H9 (cell line): ENCODE measurements at regions not wholly inside any gene's neighbourhood (a gene's known extent, or its start where the extent isn't known, plus 50 kb on each side); places are given as distances from the start of the nearest gene placed in this dataset.

Source experiments
- DNase-seq: peaks from one replicate; pipeline ENCODE4 v3.0.0-alpha.2; 2017
- H2AFZ ChIP-seq: one replicate; pipeline ENCODE4 v1.6.1; 2013; ENCODE audit warnings: mild to moderate bottlenecking, low read length, control low read depth, moderate library complexity
- H2AK5ac ChIP-seq: 2 replicates; pipeline ENCODE4 v1.6.1; 2013; ENCODE audit warnings: low read length, control low read depth, mixed read lengths; ENCODE audit not compliant: insufficient read length
- H2BK120ac ChIP-seq: one replicate; pipeline ENCODE4 v1.6.1; 2013; ENCODE audit warnings: low read depth, mild to moderate bottlenecking, low read length, control low read depth, inconsistent platforms; ENCODE audit not compliant: poor library complexity, severe bottlenecking
- H2BK12ac ChIP-seq: 2 replicates; pipeline ENCODE4 v1.6.1; 2013; ENCODE audit warnings: low read length, control low read depth, mixed read lengths, low read depth; ENCODE audit not compliant: insufficient read length
- H2BK15ac ChIP-seq: 2 replicates; pipeline ENCODE4 v1.6.1; 2013; ENCODE audit warnings: low read depth, low read length, control low read depth
- H2BK20ac ChIP-seq: one replicate; pipeline ENCODE4 v1.6.1; 2013; ENCODE audit warnings: low read depth, mild to moderate bottlenecking, low read length, control low read depth, inconsistent platforms; ENCODE audit not compliant: poor library complexity, severe bottlenecking
- H2BK5ac ChIP-seq: 2 replicates; pipeline ENCODE4 v1.6.1; 2013; ENCODE audit warnings: low read length, control low read depth, mixed read lengths; ENCODE audit not compliant: insufficient read length
- H3K14ac ChIP-seq: 2 replicates; pipeline ENCODE4 v1.6.1; 2013; ENCODE audit warnings: low read length, control low read depth; ENCODE audit not compliant: insufficient read depth
- H3K18ac ChIP-seq: 2 replicates; pipeline ENCODE4 v1.6.1; 2013; ENCODE audit warnings: low read depth, mild to moderate bottlenecking, mixed read lengths, low read length, control low read depth; ENCODE audit not compliant: insufficient read length
- H3K23ac ChIP-seq: 2 replicates; pipeline ENCODE4 v1.6.1; 2013; ENCODE audit warnings: low read length, control low read depth, mixed read lengths, low read depth; ENCODE audit not compliant: insufficient read length
- H3K23me2 ChIP-seq: 2 replicates; pipeline ENCODE4 v1.6.1; 2013; ENCODE audit warnings: low read depth, mild to moderate bottlenecking, mixed read lengths, low read length, control low read depth; ENCODE audit not compliant: insufficient read length, poor library complexity, severe bottlenecking
- H3K27ac ChIP-seq: 2 replicates; pipeline ENCODE4 v1.5.1; 2013; ENCODE audit warnings: low read length, control low read depth, mixed read lengths, low read depth; ENCODE audit not compliant: insufficient read length
- H3K27me3 ChIP-seq: 2 replicates; pipeline ENCODE4 v1.6.1; 2013; ENCODE audit warnings: low read length, control low read depth, inconsistent platforms; ENCODE audit not compliant: insufficient read depth
- H3K4ac ChIP-seq: 2 replicates; pipeline ENCODE4 v1.6.1; 2013; ENCODE audit warnings: low read depth, mild to moderate bottlenecking, control low read depth, inconsistent platforms, low read length, moderate library complexity
- H3K4me1 ChIP-seq: 2 replicates; pipeline ENCODE4 v1.6.1; 2013; ENCODE audit warnings: low read length, control low read depth, inconsistent platforms; ENCODE audit not compliant: insufficient read depth
- H3K4me2 ChIP-seq: 2 replicates; pipeline ENCODE4 v1.6.1; 2013; ENCODE audit warnings: low read length, control low read depth, mixed read lengths; ENCODE audit not compliant: insufficient read length, insufficient read depth
- H3K56ac ChIP-seq: 2 replicates; pipeline ENCODE4 v1.6.1; 2013; ENCODE audit warnings: low read depth, mild to moderate bottlenecking, mixed read lengths, low read length, control low read depth; ENCODE audit not compliant: insufficient read length
- H3K79me1 ChIP-seq: 2 replicates; pipeline ENCODE4 v1.6.1; 2013; ENCODE audit warnings: low read depth, mild to moderate bottlenecking, moderate library complexity, low read length, control low read depth, inconsistent platforms; ENCODE audit not compliant: insufficient read depth, poor library complexity, severe bottlenecking
- H3K79me2 ChIP-seq: 2 replicates; pipeline ENCODE4 v1.6.1; 2013; ENCODE audit warnings: low read length, control low read depth, inconsistent platforms; ENCODE audit not compliant: insufficient read depth
- H3K9ac ChIP-seq: 2 replicates; pipeline ENCODE4 v1.6.1; 2013; ENCODE audit warnings: low read length, control low read depth, mixed read lengths; ENCODE audit not compliant: insufficient read length; ENCODE audit errors: extremely low read depth
- H3K9me3 ChIP-seq: one replicate; pipeline ENCODE4 v1.6.1; 2013; ENCODE audit warnings: low read depth, low read length, inconsistent platforms; ENCODE audit not compliant: control insufficient read depth
- H3T11ph ChIP-seq: one replicate; pipeline ENCODE4 v1.6.1; 2013; ENCODE audit warnings: mild to moderate bottlenecking, low read length, control low read depth, inconsistent platforms
- H4K20me1 ChIP-seq: one replicate; pipeline ENCODE4 v1.6.1; 2013; ENCODE audit not compliant: control insufficient read depth, insufficient read length, insufficient read depth
- H4K5ac ChIP-seq: 2 replicates; pipeline ENCODE4 v1.6.1; 2013; ENCODE audit warnings: low read depth, mild to moderate bottlenecking, mixed read lengths, low read length, control low read depth; ENCODE audit not compliant: insufficient read length
- H4K8ac ChIP-seq: replicated peaks from 2 replicates; pipeline ENCODE4 v1.6.1; 2013; ENCODE audit warnings: low read length, control low read depth, mixed read lengths, low read depth; ENCODE audit not compliant: insufficient read length
- H4K91ac ChIP-seq: 2 replicates; pipeline ENCODE4 v1.6.1; 2013; ENCODE audit warnings: low read depth, mild to moderate bottlenecking, moderate library complexity, mixed read lengths, low read length, control low read depth; ENCODE audit not compliant: insufficient read length
- H3K27ac Mint-ChIP-seq, 3 experiments: 2 replicates in 2 of 3; 3 replicates in 1 of 3; pipeline ENCODE4 v1.8.0; 2020 to 2021; ENCODE audit warnings: mixed read lengths in 3 of 3, mild to moderate bottlenecking in 1 of 3, moderate library complexity in 1 of 3
- H3K27me3 Mint-ChIP-seq: 2 replicates; pipeline ENCODE4 v1.8.0; 2021; ENCODE audit warnings: low read depth, mild to moderate bottlenecking, moderate library complexity, mixed read lengths
- H3K36me3 Mint-ChIP-seq, 3 experiments: 2 replicates in 2 of 3; 3 replicates in 1 of 3; pipeline ENCODE4 v1.8.0; 2020 to 2021; ENCODE audit warnings: low read depth in 3 of 3, mixed read lengths in 3 of 3; ENCODE audit not compliant: insufficient read depth in 1 of 3
- H3K4me1 Mint-ChIP-seq, 2 experiments: 2 replicates each; pipeline ENCODE4 v1.8.0; 2020; ENCODE audit warnings: mixed read lengths in 2 of 2
- H3K4me3 Mint-ChIP-seq, 2 experiments: 2 replicates in 1 of 2; 3 replicates in 1 of 2; pipeline ENCODE4 v1.8.0; 2020 to 2021; ENCODE audit warnings: mild to moderate bottlenecking in 2 of 2, mixed read lengths in 2 of 2, moderate library complexity in 1 of 2
- H3K9me3 Mint-ChIP-seq, 2 experiments: 2 replicates in 1 of 2; 3 replicates in 1 of 2; pipeline ENCODE4 v1.8.0; 2020; ENCODE audit warnings: mild to moderate bottlenecking in 2 of 2, mixed read lengths in 2 of 2, moderate library complexity in 1 of 2
- WGBS: extraction: QIAGEN DNeasy Blood & Tissue Kit; methylation state at CpG from one replicate; pipeline ENCODE4 v1.1.7; 2013; ENCODE audit warnings: missing lambda C conversion rate, low lambda C conversion rate, mixed read lengths; ENCODE audit not compliant: insufficient read length; ENCODE audit errors: extremely low coverage; 5-methylcytosine and 5-hydroxymethylcytosine counted together
- TF ChIP-seq, protein P1 (sequence below): fragments of 200-600 bp; sonication (generic); conservative IDR thresholded peaks from 3 replicates; pipeline ENCODE4 v1.8.0; 2021; ENCODE audit warnings: antibody characterized with exemption, mild to moderate bottlenecking

DNA sequence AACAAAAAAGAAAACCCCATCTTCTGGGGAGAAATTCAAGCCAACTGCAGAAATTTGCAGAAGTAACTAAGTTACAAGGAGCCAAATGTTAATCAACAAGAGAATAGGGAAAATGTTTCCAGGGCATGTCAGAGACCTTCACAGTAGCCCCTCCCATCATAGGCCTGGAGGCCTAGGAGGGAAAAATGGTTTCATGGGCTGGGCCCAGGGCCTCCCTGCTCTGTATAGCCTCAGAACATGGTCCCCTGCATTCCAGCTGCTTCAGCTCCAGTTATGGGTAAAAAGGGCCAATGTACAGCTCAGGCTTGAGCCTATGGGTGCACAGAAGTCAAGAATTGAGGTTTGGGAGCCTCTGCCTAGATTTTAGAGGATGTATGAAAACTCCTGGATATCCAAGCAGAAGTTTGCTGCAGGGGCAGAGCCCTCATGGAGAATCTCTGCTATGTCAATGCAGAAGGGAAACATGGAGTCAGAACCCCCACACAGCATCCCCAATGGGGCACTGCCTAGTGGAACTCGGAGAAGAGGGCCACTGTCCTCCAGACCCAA is 260.9 kb downstream of the DUSP6 start:
- no peak overlapping the region for H3K4ac ChIP-seq
- H3K27ac ChIP-seq = no peak overlapping the region
- H2BK15ac ChIP-seq = no peak overlapping the region
- no peak overlapping the region for H3K56ac ChIP-seq
- peaks cover 15% of the 10 kb centered on the region for H3K4me1 ChIP-seq
- H2BK120ac ChIP-seq = no peak overlapping the region
- no peaks in the 10 kb centered on the region for H3K79me2 ChIP-seq
- TF ChIP-seq, protein P1, sequence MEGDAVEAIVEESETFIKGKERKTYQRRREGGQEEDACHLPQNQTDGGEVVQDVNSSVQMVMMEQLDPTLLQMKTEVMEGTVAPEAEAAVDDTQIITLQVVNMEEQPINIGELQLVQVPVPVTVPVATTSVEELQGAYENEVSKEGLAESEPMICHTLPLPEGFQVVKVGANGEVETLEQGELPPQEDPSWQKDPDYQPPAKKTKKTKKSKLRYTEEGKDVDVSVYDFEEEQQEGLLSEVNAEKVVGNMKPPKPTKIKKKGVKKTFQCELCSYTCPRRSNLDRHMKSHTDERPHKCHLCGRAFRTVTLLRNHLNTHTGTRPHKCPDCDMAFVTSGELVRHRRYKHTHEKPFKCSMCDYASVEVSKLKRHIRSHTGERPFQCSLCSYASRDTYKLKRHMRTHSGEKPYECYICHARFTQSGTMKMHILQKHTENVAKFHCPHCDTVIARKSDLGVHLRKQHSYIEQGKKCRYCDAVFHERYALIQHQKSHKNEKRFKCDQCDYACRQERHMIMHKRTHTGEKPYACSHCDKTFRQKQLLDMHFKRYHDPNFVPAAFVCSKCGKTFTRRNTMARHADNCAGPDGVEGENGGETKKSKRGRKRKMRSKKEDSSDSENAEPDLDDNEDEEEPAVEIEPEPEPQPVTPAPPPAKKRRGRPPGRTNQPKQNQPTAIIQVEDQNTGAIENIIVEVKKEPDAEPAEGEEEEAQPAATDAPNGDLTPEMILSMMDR = no peak
- no peak overlapping the region for H2AK5ac ChIP-seq
- no peak overlapping the region for H3K18ac ChIP-seq
- no peak overlapping the region for H4K5ac ChIP-seq
- H2BK5ac ChIP-seq = no peak overlapping the region
- no peak overlapping the region for H3K4me2 ChIP-seq
- no CpG with 5 or more reads among the region's 1 CpG for WGBS
- H3K14ac ChIP-seq = no peak overlapping the region
- no peaks in the 10 kb centered on the region for H3K27me3 ChIP-seq
- no peak overlapping the region for H2AFZ ChIP-seq
- no peaks in the 10 kb centered on the region for H4K20me1 ChIP-seq
- H3K36me3 Mint-ChIP-seq = peaks cover 29 to 31% (median 31%) of the 10 kb centered on the region in 3 experiments
- no peaks in the 10 kb centered on the region for H3K23me2 ChIP-seq
- peaks cover 12% of the 10 kb centered on the region for H3K9me3 ChIP-seq
- no peak overlapping the region for H3K4me3 Mint-ChIP-seq
- H3K9ac ChIP-seq = no peak overlapping the region
- H3K4me1 Mint-ChIP-seq = peaks cover 15 to 17% of the 10 kb centered on the region in 2 experiments
- no peak overlapping the region for H3T11ph ChIP-seq
- no peak overlapping the region for H3K27ac Mint-ChIP-seq
- no peak overlapping the region for H4K8ac ChIP-seq
- H3K23ac ChIP-seq = no peak overlapping the region
- no peak overlapping the region for H4K91ac ChIP-seq
- peaks cover 14% of the 10 kb centered on the region for H3K27me3 Mint-ChIP-seq
- no peaks in the 10 kb centered on the region for H3K79me1 ChIP-seq
- peaks cover 31 to 36% of the 10 kb centered on the region in 2 experiments for H3K9me3 Mint-ChIP-seq
- H2BK12ac ChIP-seq = no peak overlapping the region
- no peak overlapping the region for H2BK20ac ChIP-seq
- no peak for DNase-seq
